ENCODE measurements at regions not wholly inside any gene's neighbourhood (a gene's known extent, or its start where the extent isn't known, plus 50 kb on each side); places are given as distances from the start of the nearest gene placed in this dataset.

GRCh38 chr18:28905509-28905908, 728.6 kb upstream of the CDH2 start:
- TF ChIP-seq CTCF (conservative IDR thresholded peaks at IDR 0.05 in 1 of 2, IDR thresholded peaks at IDR 0.05 in 1 of 2; ENCODE audit: extremely low read depth in 1 of 2, insufficient read depth in 1 of 2, low read depth in 1 of 2, low read length in 2 of 2) (no peak), EZH2 (IDR thresholded peaks at IDR 0.05; ENCODE audit: borderline replicate concordance, low read length) (no peak)

Data from mammary epithelial cell (primary cell).